ENCODE measurements at regions not wholly inside any gene's neighbourhood (a gene's known extent, or its start where the extent isn't known, plus 50 kb on each side); places are given as distances from the start of the nearest gene placed in this dataset.

GRCh38 chr13:22240716-22241115, 569.8 kb downstream of the FGF9 start:
- TF ChIP-seq, protein P1, sequence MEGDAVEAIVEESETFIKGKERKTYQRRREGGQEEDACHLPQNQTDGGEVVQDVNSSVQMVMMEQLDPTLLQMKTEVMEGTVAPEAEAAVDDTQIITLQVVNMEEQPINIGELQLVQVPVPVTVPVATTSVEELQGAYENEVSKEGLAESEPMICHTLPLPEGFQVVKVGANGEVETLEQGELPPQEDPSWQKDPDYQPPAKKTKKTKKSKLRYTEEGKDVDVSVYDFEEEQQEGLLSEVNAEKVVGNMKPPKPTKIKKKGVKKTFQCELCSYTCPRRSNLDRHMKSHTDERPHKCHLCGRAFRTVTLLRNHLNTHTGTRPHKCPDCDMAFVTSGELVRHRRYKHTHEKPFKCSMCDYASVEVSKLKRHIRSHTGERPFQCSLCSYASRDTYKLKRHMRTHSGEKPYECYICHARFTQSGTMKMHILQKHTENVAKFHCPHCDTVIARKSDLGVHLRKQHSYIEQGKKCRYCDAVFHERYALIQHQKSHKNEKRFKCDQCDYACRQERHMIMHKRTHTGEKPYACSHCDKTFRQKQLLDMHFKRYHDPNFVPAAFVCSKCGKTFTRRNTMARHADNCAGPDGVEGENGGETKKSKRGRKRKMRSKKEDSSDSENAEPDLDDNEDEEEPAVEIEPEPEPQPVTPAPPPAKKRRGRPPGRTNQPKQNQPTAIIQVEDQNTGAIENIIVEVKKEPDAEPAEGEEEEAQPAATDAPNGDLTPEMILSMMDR (conservative IDR thresholded peaks at IDR 0.05; ENCODE audit: low read depth, low read length) = no peak
- TF ChIP-seq EZH2phosphoT487 (IDR thresholded peaks at IDR 0.05; ENCODE audit: borderline replicate concordance, low read length) = no peak
